DOHH2 (cell line): ENCODE measurements at regions not wholly inside any gene's neighbourhood (a gene's known extent, or its start where the extent isn't known, plus 50 kb on each side); places are given as distances from the start of the nearest gene placed in this dataset.

Experiments used
- H3F3A ChIP-seq: fragments of 200-600 bp; sonication (generic), shearing (Covaris generic); 2 replicates; pipeline ENCODE4 v1.6.0; 2016; ENCODE audit warnings: antibody characterized with exemption, mild to moderate bottlenecking; ENCODE audit not compliant: control insufficient read depth, insufficient read depth
- H3K27ac ChIP-seq: fragments of 200-600 bp; sonication (generic); 2 replicates; pipeline ENCODE4 v1.5.1; 2014; ENCODE audit warnings: low read depth, mild to moderate bottlenecking, low read length, moderate library complexity
- H3K27me3 ChIP-seq: fragments of 200-600 bp; sonication (generic); 2 replicates; pipeline ENCODE4 v1.6.1; 2014; ENCODE audit warnings: mild to moderate bottlenecking, low read length, mixed read lengths; ENCODE audit not compliant: control insufficient read depth
- H3K36me3 ChIP-seq: fragments of 200-600 bp; sonication (generic); 2 replicates; pipeline ENCODE4 v1.6.1; 2014; ENCODE audit warnings: mild to moderate bottlenecking, low read length, moderate library complexity, mixed read lengths; ENCODE audit not compliant: control insufficient read depth
- H3K4me1 ChIP-seq: fragments of 200-600 bp; sonication (generic); 2 replicates; pipeline ENCODE4 v1.6.1; 2014; ENCODE audit warnings: mild to moderate bottlenecking, low read length, mixed read lengths; ENCODE audit not compliant: control insufficient read depth
- H3K4me2 ChIP-seq: fragments of 200-600 bp; sonication (generic); 2 replicates; pipeline ENCODE4 v1.6.0; 2014; ENCODE audit warnings: mild to moderate bottlenecking, low read length, moderate library complexity
- H3K4me3 ChIP-seq: fragments of 200-600 bp; sonication (generic); 2 replicates; pipeline ENCODE4 v1.5.1; 2014; ENCODE audit warnings: mild to moderate bottlenecking, low read length, mixed read lengths
- H3K79me2 ChIP-seq: fragments of 200-600 bp; sonication (generic); 2 replicates; pipeline ENCODE4 v1.6.1; 2014; ENCODE audit warnings: mild to moderate bottlenecking, low read length, mixed read lengths; ENCODE audit not compliant: control insufficient read depth
- H3K9me2 ChIP-seq: fragments of 200-600 bp; sonication (generic); replicated peaks from 2 replicates; pipeline ENCODE4 v1.6.1; 2014; ENCODE audit warnings: mild to moderate bottlenecking, low read length, mixed read lengths; ENCODE audit not compliant: control insufficient read depth
- H3K9me3 ChIP-seq: fragments of 200-600 bp; sonication (generic); 2 replicates; pipeline ENCODE4 v1.6.1; 2014; ENCODE audit warnings: antibody characterized with exemption, low read length, mixed read lengths; ENCODE audit not compliant: control insufficient read depth, insufficient read depth
- H4K20me1 ChIP-seq: fragments of 200-600 bp; sonication (generic); 2 replicates; pipeline ENCODE4 v1.6.0; 2014; ENCODE audit warnings: low read depth, mild to moderate bottlenecking, antibody characterized with exemption, low read length, moderate library complexity; ENCODE audit not compliant: control insufficient read depth, insufficient read depth
- CTCF ChIP-seq: fragments of 200-600 bp; sonication (generic); IDR thresholded peaks from one replicate; pipeline ENCODE4 v1.5.1; 2014; ENCODE audit warnings: antibody characterized with exemption, mild to moderate bottlenecking, low read depth, low read length; ENCODE audit not compliant: poor library complexity, severe bottlenecking
- EZH2phosphoT487 ChIP-seq: fragments of 200-600 bp; sonication (generic); IDR thresholded peaks from 2 replicates; pipeline ENCODE4 v1.6.1; 2017; ENCODE audit warnings: borderline replicate concordance, mild to moderate bottlenecking, antibody characterized with exemption, low read length, moderate library complexity, mixed read lengths

- Histone ChIP-seq H3K4me1 (no peaks in the 10 kb centered on the region), H4K20me1 (no peaks in the 10 kb centered on the region), H3K36me3 (no peaks in the 10 kb centered on the region), H3K9me3 (no peaks in the 10 kb centered on the region), H3K4me2 (no peak overlapping the region), H3K9me2 (no peaks in the 10 kb centered on the region), H3F3A (no peaks in the 10 kb centered on the region), H3K27me3 (no peaks in the 10 kb centered on the region), H3K79me2 (no peaks in the 10 kb centered on the region), H3K4me3 (no peak overlapping the region), H3K27ac (no peak overlapping the region)
- no peak for TF ChIP-seq EZH2phosphoT487
- no peak for TF ChIP-seq CTCF
Observed at GRCh38 chr10:121073728-121074127, 222.6 kb downstream of the WDR11 start.

GRCh38 chr10:121076776-121077715 is 225.9 kb downstream of the WDR11 start:
- no peaks in the 10 kb centered on the region for H3K9me2 ChIP-seq
- TF ChIP-seq EZH2phosphoT487 (no peak), CTCF (no peak)
- H3F3A ChIP-seq, result no peaks in the 10 kb centered on the region
- H3K4me3 ChIP-seq, result no peak overlapping the region
- H3K27ac ChIP-seq, result no peak overlapping the region
- no peaks in the 10 kb centered on the region; the same call in 1 of the 2 replicates for H3K27me3 ChIP-seq
- no peaks in the 10 kb centered on the region for H3K79me2 ChIP-seq
- no peaks in the 10 kb centered on the region for H3K4me1 ChIP-seq
- H3K36me3 ChIP-seq, result no peaks in the 10 kb centered on the region
- H3K4me2 ChIP-seq, result no peak overlapping the region
- no peaks in the 10 kb centered on the region for H3K9me3 ChIP-seq
- H4K20me1 ChIP-seq, result no peaks in the 10 kb centered on the region

- Histone ChIP-seq H3K9me3 (no peaks in the 10 kb centered on the region), H3K4me2 (no peak overlapping the region), H3K27ac (no peak overlapping the region), H3K36me3 (no peaks in the 10 kb centered on the region), H3K79me2 (no peaks in the 10 kb centered on the region), H3K4me1 (no peaks in the 10 kb centered on the region), H3K27me3 (no peaks in the 10 kb centered on the region; the same call in 1 of the 2 replicates), H3F3A (no peaks in the 10 kb centered on the region), H4K20me1 (no peaks in the 10 kb centered on the region), H3K4me3 (no peak overlapping the region), H3K9me2 (no peaks in the 10 kb centered on the region)
- TF ChIP-seq EZH2phosphoT487, result no peak
- TF ChIP-seq CTCF, result no peak
Observed at GRCh38 chr10:121078036-121078435, 226.9 kb downstream of the WDR11 start.
